OCI-LY3 (cell line): ENCODE measurements at regions not wholly inside any gene's neighbourhood (a gene's known extent, or its start where the extent isn't known, plus 50 kb on each side); places are given as distances from the start of the nearest gene placed in this dataset.

Experiments used
- H2AFZ ChIP-seq: fragments of 200-600, 300-600 bp; shearing (Covaris generic); 2 replicates; pipeline ENCODE4 v1.6.0; 2014; ENCODE audit warnings: antibody characterized with exemption, low read depth, low read length
- H3K27ac ChIP-seq: fragments of 200-600, 300-600 bp; sonication (generic); 2 replicates; pipeline ENCODE4 v1.5.1; 2014; ENCODE audit warnings: mild to moderate bottlenecking, low read length, moderate library complexity, mixed read lengths
- H3K27me3 ChIP-seq: fragments of 200-600, 300-600 bp; sonication (generic); 2 replicates; pipeline ENCODE4 v1.6.1; 2014; ENCODE audit warnings: low read depth, low read length, mixed read lengths
- H3K36me3 ChIP-seq: fragments of 200-600, 300-600 bp; sonication (generic); replicated peaks from 2 replicates; pipeline ENCODE3; 2014; ENCODE audit warnings: low read depth, low read length, mixed read lengths
- H3K4me1 ChIP-seq: fragments of 300-600, 200-600 bp; sonication (generic); 2 replicates; pipeline ENCODE4 v1.6.1; 2014; ENCODE audit warnings: low read length, mixed read lengths
- H3K4me2 ChIP-seq: fragments of 200-600, 300-600 bp; sonication (generic); 2 replicates; pipeline ENCODE4 v1.6.1; 2014; ENCODE audit warnings: low read length, mixed read lengths
- H3K4me3 ChIP-seq: fragments of 300-600, 200-600 bp; sonication (generic); 2 replicates; pipeline ENCODE4 v1.5.1; 2014; ENCODE audit warnings: antibody characterized with exemption, mild to moderate bottlenecking, low read length, moderate library complexity
- H3K79me2 ChIP-seq: fragments of 300-600, 200-600 bp; shearing (Covaris generic); 2 replicates; pipeline ENCODE4 v1.6.1; 2014; ENCODE audit warnings: mild to moderate bottlenecking, low read length, mixed read lengths
- H3K9ac ChIP-seq: fragments of 300-600, 200-600 bp; shearing (Covaris generic); 2 replicates; pipeline ENCODE4 v1.6.0; 2014; ENCODE audit warnings: mild to moderate bottlenecking, low read length, moderate library complexity
- H3K9me3 ChIP-seq: fragments of 200-600, 300-600 bp; shearing (Covaris generic); 2 replicates; pipeline ENCODE4 v1.6.1; 2014; ENCODE audit warnings: low read length, mixed read lengths; ENCODE audit not compliant: insufficient read depth
- H4K20me1 ChIP-seq: fragments of 200-600, 300-600 bp; sonication (generic); 2 replicates; pipeline ENCODE4 v1.6.1; 2016; ENCODE audit warnings: low read length, mixed read lengths; ENCODE audit not compliant: insufficient read depth
- CTCF ChIP-seq: fragments of 200-600, 300-600 bp; sonication (generic); IDR thresholded peaks from 2 replicates; pipeline ENCODE4 v1.5.1; 2014; ENCODE audit warnings: antibody characterized with exemption, low read length, low read depth
- EZH2phosphoT487 ChIP-seq: fragments of 200-600 bp; shearing (Covaris generic); IDR thresholded peaks from 2 replicates; pipeline ENCODE4 v1.6.1; 2018; ENCODE audit warnings: antibody characterized with exemption, mixed run types, low read depth

DNA sequence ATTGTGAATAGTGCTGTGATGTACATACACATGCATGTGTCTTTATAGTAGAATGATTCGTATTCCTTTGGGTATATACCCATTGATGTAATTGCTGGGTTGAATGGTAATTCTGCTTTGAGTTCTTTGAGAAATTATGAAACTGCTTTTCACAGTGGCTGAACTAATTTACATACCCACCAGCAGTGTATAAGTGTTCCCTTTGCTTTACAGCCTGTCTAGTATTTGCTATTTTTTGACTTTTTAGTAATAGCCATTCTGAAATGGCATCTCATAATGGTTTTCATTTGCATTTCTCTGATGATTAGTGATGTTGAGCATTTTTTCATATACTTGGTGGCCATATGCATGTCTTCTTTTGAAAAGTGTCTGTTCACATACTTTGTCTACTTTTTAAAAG, 54.5 kb upstream of the FAM78B start:
- Histone ChIP-seq H2AFZ (no peak overlapping the region), H3K4me2 (no peak overlapping the region), H3K4me1 (peaks cover 11% of the 10 kb centered on the region), H3K4me3 (no peak overlapping the region), H4K20me1 (no peaks in the 10 kb centered on the region), H3K27me3 (no peaks in the 10 kb centered on the region), H3K79me2 (no peaks in the 10 kb centered on the region), H3K36me3 (peaks cover 15% of the 10 kb centered on the region), H3K27ac (no peak overlapping the region), H3K9me3 (peaks cover 25% of the 10 kb centered on the region; the same call in 1 of the 2 replicates), H3K9ac (no peak overlapping the region)
- TF ChIP-seq EZH2phosphoT487 (no peak), CTCF (no peak)

DNA sequence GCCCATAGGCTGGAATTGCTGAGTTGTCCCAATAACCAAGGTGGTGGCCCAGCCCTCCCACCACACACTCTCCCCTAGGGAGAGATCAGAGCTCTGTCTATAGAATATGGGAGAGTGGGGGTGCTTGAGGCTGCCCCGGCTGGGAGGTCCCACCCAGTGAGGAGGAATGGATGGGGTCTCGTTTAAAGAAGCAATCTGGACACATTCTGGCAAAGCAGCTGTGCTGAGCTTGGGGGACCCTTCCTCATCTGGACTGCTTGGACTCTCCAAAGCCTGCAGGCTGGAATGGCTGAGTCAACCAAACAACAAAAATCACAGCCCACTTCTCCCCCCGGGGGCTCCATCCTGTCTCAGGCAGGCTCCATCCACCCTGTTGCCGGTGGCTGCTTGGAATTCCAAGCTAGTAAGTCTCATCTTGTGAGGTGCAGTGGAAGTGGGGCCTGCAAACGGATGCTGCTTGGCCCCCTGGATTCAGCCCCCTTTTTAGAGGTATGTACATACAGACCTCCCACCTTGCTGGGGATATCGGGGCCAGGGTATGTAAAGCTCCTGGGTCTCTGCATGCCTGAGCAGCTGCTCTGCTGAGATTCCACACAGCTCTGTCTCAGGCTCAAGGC, 67.1 kb upstream of the FAM78B start:
- no peaks in the 10 kb centered on the region for H3K79me2 ChIP-seq
- H3K4me2 ChIP-seq = no peak overlapping the region
- no peak overlapping the region for H2AFZ ChIP-seq
- no peak overlapping the region for H3K27ac ChIP-seq
- H3K4me1 ChIP-seq = no peaks in the 10 kb centered on the region
- no peaks in the 10 kb centered on the region for H3K9me3 ChIP-seq
- no peaks in the 10 kb centered on the region for H4K20me1 ChIP-seq
- no peak for TF ChIP-seq CTCF
- no peak for TF ChIP-seq EZH2phosphoT487
- no peaks in the 10 kb centered on the region for H3K36me3 ChIP-seq
- no peaks in the 10 kb centered on the region for H3K27me3 ChIP-seq
- no peak overlapping the region for H3K9ac ChIP-seq
- H3K4me3 ChIP-seq = no peak overlapping the region

DNA sequence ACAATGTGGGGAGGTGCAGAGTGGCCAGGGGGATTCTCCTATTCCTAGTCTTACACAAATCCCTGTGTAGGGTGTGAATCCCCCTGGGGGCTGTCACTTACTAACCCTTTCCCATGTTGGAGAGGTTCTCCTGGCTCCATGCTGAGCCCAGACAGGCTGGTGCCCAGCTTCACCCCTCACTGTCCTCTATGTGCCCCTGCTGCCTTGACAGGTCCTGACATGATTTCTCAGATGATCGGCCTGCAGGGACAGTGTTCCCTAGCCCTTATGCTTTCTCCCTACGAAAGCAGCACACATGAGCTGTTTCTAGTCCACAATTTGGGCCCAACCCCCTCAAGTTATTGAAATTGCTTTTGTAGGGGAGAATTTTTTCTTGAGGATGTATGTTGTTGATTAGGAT, 68.9 kb upstream of the FAM78B start:
- Histone ChIP-seq H3K4me3 (no peak overlapping the region), H3K4me1 (no peaks in the 10 kb centered on the region), H3K9ac (no peak overlapping the region), H3K36me3 (no peaks in the 10 kb centered on the region), H3K79me2 (no peaks in the 10 kb centered on the region), H3K27ac (no peak overlapping the region), H3K27me3 (no peaks in the 10 kb centered on the region), H3K9me3 (no peaks in the 10 kb centered on the region), H4K20me1 (no peaks in the 10 kb centered on the region), H2AFZ (no peak overlapping the region), H3K4me2 (no peak overlapping the region)
- TF ChIP-seq CTCF (no peak), EZH2phosphoT487 (no peak)

DNA sequence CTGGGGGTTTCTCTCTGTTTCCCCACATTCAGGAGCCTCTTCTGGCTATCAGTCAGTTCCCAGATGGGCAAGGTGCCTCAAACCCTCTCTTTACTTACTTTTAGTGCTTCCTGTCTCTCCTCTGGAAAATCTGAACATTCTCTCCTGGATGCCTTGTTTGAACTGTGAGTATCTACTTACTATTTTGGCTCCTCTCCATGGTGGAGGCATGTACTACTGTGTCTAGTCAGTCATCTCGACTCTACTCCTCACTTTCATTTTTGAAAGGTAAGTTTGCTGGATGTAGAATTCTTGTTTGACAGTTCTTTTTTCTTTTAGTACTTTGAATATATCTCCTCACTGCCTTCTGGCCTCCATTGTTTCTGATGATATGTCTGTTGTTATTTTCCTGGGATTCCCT, 70.9 kb upstream of the FAM78B start:
- no peaks in the 10 kb centered on the region for H4K20me1 ChIP-seq
- H3K4me1 ChIP-seq = no peaks in the 10 kb centered on the region
- no peak overlapping the region for H3K27ac ChIP-seq
- TF ChIP-seq CTCF = no peak
- no peak for TF ChIP-seq EZH2phosphoT487
- no peaks in the 10 kb centered on the region for H3K9me3 ChIP-seq
- no peaks in the 10 kb centered on the region for H3K36me3 ChIP-seq
- H3K79me2 ChIP-seq = no peaks in the 10 kb centered on the region
- no peak overlapping the region for H3K9ac ChIP-seq
- H3K4me2 ChIP-seq = 0 out of 2 replicates have a peak overlapping the region, but pooled peaks have one; percentile 3
- H3K27me3 ChIP-seq = no peaks in the 10 kb centered on the region
- H3K4me3 ChIP-seq = no peak overlapping the region
- no peak overlapping the region for H2AFZ ChIP-seq
